Endothelial cell of umbilical vein (primary cell): ENCODE measurements at regions not wholly inside any gene's neighbourhood (a gene's known extent, or its start where the extent isn't known, plus 50 kb on each side); places are given as distances from the start of the nearest gene placed in this dataset.

Source experiments
- BruUV-seq: library from RNA; stranded (reverse); fragments of 400-500 nt; replicated peaks from 2 replicates; lab custom pipeline; 2021; lab: Mats Ljungman, UMichigan
- CTCF ChIA-PET: fragments of 300-600, 350-600 bp; sonication (Branson Sonifier 250); formaldehyde crosslinking; loops from one replicate; lab custom pipeline; 2021; ENCODE audit warnings: antibody characterized with exemption, inconsistent platforms; lab: Charles Lee
- POLR2A ChIA-PET: fragments of 300-600, 350-600 bp; sonication (Branson Sonifier 250); formaldehyde crosslinking; loops from one replicate; lab custom pipeline; 2021; ENCODE audit warnings: antibody characterized with exemption, inconsistent platforms; lab: Charles Lee
- DNase-seq: peaks from one replicate; pipeline ENCODE4 v3.0.0-alpha.2; 2011; ENCODE audit warnings: low read depth, low spot score
- FAIRE-seq: peaks from 2 replicates; lab custom pipeline; 2011; peaks lifted over from hg19 to GRCh38; lab: Jason Lieb, UNC
- H2AFZ ChIP-seq: 2 replicates; pipeline ENCODE4 v1.6.0; 2012; ENCODE audit warnings: low read depth, low read length, control low read depth, inconsistent platforms
- H3K27ac ChIP-seq: 2 replicates; pipeline ENCODE4 v1.5.1; 2011; ENCODE audit warnings: low read depth, mild to moderate bottlenecking, control low read depth, low read length, moderate library complexity; ENCODE audit not compliant: insufficient read depth
- H3K27me3 ChIP-seq, 2 experiments: 2 replicates each; pipeline versions ENCODE4 v1.6.0 to v1.6.1; 2011; ENCODE audit warnings: low read length in 2 of 2, mixed read lengths in 1 of 2; ENCODE audit not compliant: control insufficient read depth in 2 of 2, insufficient read depth in 2 of 2
- H3K36me3 ChIP-seq, 2 experiments: 2 replicates in 1 of 2; 3 replicates in 1 of 2; pipeline ENCODE4 v1.5.1; 2011; ENCODE audit warnings: low read length in 2 of 2, mild to moderate bottlenecking in 1 of 2, moderate library complexity in 1 of 2; ENCODE audit not compliant: control insufficient read depth in 2 of 2, insufficient read depth in 2 of 2; ENCODE audit errors: extremely low read depth in 1 of 2
- H3K4me1 ChIP-seq: 3 replicates; pipeline ENCODE4 v1.5.1; 2011; ENCODE audit warnings: mild to moderate bottlenecking, low read length; ENCODE audit not compliant: control insufficient read depth, insufficient read depth; ENCODE audit errors: extremely low read depth
- H3K4me2 ChIP-seq: 2 replicates; pipeline ENCODE4 v1.6.1; 2011; ENCODE audit warnings: low read length, control low read depth, mixed read lengths; ENCODE audit not compliant: insufficient read depth
- H3K4me3 ChIP-seq, 3 experiments: fragments of 200-600 bp in 1 of 3; sonication (generic), shearing (Covaris generic) in 1 of 3; replicated peaks in 1 of 3; 2 replicates each; pipeline ENCODE4 v1.5.1; 2011 to 2016; ENCODE audit warnings: control low read depth in 3 of 3, low read length in 3 of 3, mild to moderate bottlenecking in 2 of 3, inconsistent platforms in 1 of 3, low read depth in 1 of 3, moderate library complexity in 1 of 3; ENCODE audit not compliant: insufficient read depth in 1 of 3
- H3K79me2 ChIP-seq: 2 replicates; pipeline ENCODE4 v1.6.0; 2012; ENCODE audit warnings: low read length, inconsistent platforms; ENCODE audit not compliant: control insufficient read depth, insufficient read depth
- H3K9ac ChIP-seq: replicated peaks from 2 replicates; pipeline ENCODE3; 2011; ENCODE audit warnings: low read length, control low read depth; ENCODE audit not compliant: insufficient read depth; ENCODE audit errors: extremely low read depth
- H3K9me1 ChIP-seq: replicated peaks from 3 replicates; pipeline ENCODE4 v1.6.0; 2011; ENCODE audit warnings: mild to moderate bottlenecking, low read length; ENCODE audit not compliant: control insufficient read depth, insufficient read depth; ENCODE audit errors: extremely low read depth
- H3K9me3 ChIP-seq: replicated peaks from 2 replicates; pipeline ENCODE4 v1.5.1; 2012; ENCODE audit warnings: low read length, inconsistent platforms; ENCODE audit not compliant: control insufficient read depth, insufficient read depth
- H4K20me1 ChIP-seq: replicated peaks from 2 replicates; pipeline ENCODE3; 2011; ENCODE audit warnings: mild to moderate bottlenecking, low read length; ENCODE audit not compliant: control insufficient read depth, insufficient read depth; ENCODE audit errors: extremely low read depth
- CTCF ChIP-seq, 2 donors: IDR thresholded peaks; 1 replicate in 1 of 2; 2 replicates in 1 of 2; pipeline ENCODE4 v1.5.1; 2011; ENCODE audit warnings: low read length in 2 of 2, mild to moderate bottlenecking in 2 of 2, moderate library complexity in 2 of 2, control low read depth in 1 of 2, inconsistent platforms in 1 of 2, low read depth in 1 of 2; ENCODE audit not compliant: insufficient read depth in 1 of 2; ENCODE audit errors: extremely low read depth in 1 of 2
- EZH2 ChIP-seq: IDR thresholded peaks from 2 replicates; pipeline ENCODE4 v1.6.1; 2012; ENCODE audit warnings: borderline replicate concordance, low read depth, mild to moderate bottlenecking, moderate library complexity, low read length, inconsistent platforms; ENCODE audit not compliant: severe bottlenecking
- FOS ChIP-seq: IDR thresholded peaks from 2 replicates; pipeline ENCODE4 v1.6.1; 2011; ENCODE audit warnings: mild to moderate bottlenecking, low read length, moderate library complexity, borderline replicate concordance; ENCODE audit not compliant: insufficient read depth
- GATA2 ChIP-seq: IDR thresholded peaks from 2 replicates; pipeline ENCODE4 v1.7.0; 2011; ENCODE audit warnings: low read depth, mild to moderate bottlenecking, moderate library complexity, mixed read lengths, low read length; ENCODE audit not compliant: insufficient read length, insufficient read depth
- JUN ChIP-seq: IDR thresholded peaks from 2 replicates; pipeline ENCODE4 v1.6.1; 2011; ENCODE audit warnings: borderline replicate concordance, low read depth; ENCODE audit not compliant: insufficient read length, insufficient read depth
- MAX ChIP-seq: IDR thresholded peaks from 2 replicates; pipeline ENCODE4 v1.6.1; 2011; ENCODE audit not compliant: insufficient read depth, insufficient read length
- MYC ChIP-seq: IDR thresholded peaks from one replicate; pipeline ENCODE4 v1.6.1; 2011; ENCODE audit warnings: mild to moderate bottlenecking, low read depth, low read length
- POLR2A ChIP-seq: IDR thresholded peaks from 2 replicates; pipeline ENCODE4 v1.6.1; 2012; ENCODE audit warnings: low read depth, mild to moderate bottlenecking, control low read depth, low read length
- POLR2AphosphoS5 ChIP-seq: IDR thresholded peaks from 2 replicates; pipeline ENCODE4 v1.6.1; 2012; ENCODE audit warnings: low read depth, mild to moderate bottlenecking, control low read depth, low read length, moderate library complexity; ENCODE audit not compliant: insufficient read depth
- dilution Hi-C: fragments of 300-500 bp; cut with MboI; formaldehyde crosslinking; loops from one replicate; pipeline ENCODE4 v1.15.0; 2019; ENCODE audit warnings: low sequenced_read_pairs; ENCODE audit not compliant: extremely low pct_ligation_motif_present
- intact Hi-C: fragments of 100-400 bp; cut with micrococcal nuclease; formaldehyde crosslinking; loops from one replicate; pipeline ENCODE4 v1.10.0; 2022

- no peak for TF ChIP-seq POLR2A
- TF ChIP-seq EZH2 = no peak
- no peak for TF ChIP-seq JUN
- no peak for TF ChIP-seq POLR2AphosphoS5
- TF ChIP-seq GATA2 = no peak
- Histone ChIP-seq H3K79me2 (no peaks in the 10 kb centered on the region), H3K36me3 (no peaks in the 10 kb centered on the region), H3K9ac (no peak overlapping the region), H4K20me1 (no peaks in the 10 kb centered on the region), H3K9me3 (no peaks in the 10 kb centered on the region), H2AFZ (no peak overlapping the region), H3K4me1 (no peaks in the 10 kb centered on the region), H3K4me3 (no peak overlapping the region), H3K27me3 (no peaks in the 10 kb centered on the region), H3K4me2 (no peak overlapping the region), H3K9me1 (no peaks in the 10 kb centered on the region), H3K27ac (no peak overlapping the region)
- no peak for FAIRE-seq
- intact Hi-C loops (no loop called here), dilution Hi-C loops (no loop called here)
- no TSS peak for BruUV-seq
- ChIA-PET POLR2A (no interaction called here), CTCF (no interaction called here)
- no peak for DNase-seq
Measured at GRCh38 chr10:55348534-55348933, 547.5 kb upstream of the PCDH15 start.

DNA sequence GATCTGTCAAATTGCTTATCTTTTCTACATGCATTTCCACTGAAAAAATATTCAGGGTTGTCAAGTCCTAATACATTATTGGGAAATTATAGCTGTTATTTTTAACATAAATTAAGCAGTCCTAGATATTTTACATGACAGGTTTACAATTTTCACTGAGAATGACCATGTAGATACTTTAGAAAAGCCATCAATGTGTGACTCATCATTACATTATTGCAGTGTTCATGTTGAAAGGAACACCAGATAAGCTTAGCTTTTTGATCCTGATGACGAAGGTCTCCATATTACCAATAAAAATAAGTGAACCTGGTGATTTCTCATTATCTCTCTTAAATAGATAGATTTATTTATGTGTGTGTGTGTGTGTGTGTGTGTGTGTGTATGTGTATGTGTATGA lies 529.5 kb upstream of the PCDH15 start:
- no TSS peak for BruUV-seq
- H3K4me1 ChIP-seq = no peaks in the 10 kb centered on the region
- no peaks in the 10 kb centered on the region for H3K27me3 ChIP-seq
- intact Hi-C loops = no loop called here
- ChIA-PET POLR2A (no interaction called here), CTCF (no interaction called here)
- H2AFZ ChIP-seq = no peak overlapping the region
- no peak overlapping the region for H3K9ac ChIP-seq
- DNase-seq = no peak
- no peaks in the 10 kb centered on the region for H3K79me2 ChIP-seq
- H3K36me3 ChIP-seq = no peaks in the 10 kb centered on the region
- no peak overlapping the region for H3K27ac ChIP-seq
- dilution Hi-C loops = no loop called here
- H3K4me3 ChIP-seq = no peak overlapping the region
- no peak overlapping the region for H3K4me2 ChIP-seq
- H3K9me1 ChIP-seq = no peaks in the 10 kb centered on the region
- H4K20me1 ChIP-seq = no peaks in the 10 kb centered on the region
- FAIRE-seq = no peak
- H3K9me3 ChIP-seq = no peaks in the 10 kb centered on the region
- TF ChIP-seq EZH2 = no peak
- TF ChIP-seq FOS = no peak
- no peak for TF ChIP-seq MYC
- TF ChIP-seq CTCF (IDR thresholded peaks at IDR 0.05; ENCODE audit: extremely low read depth in 1 of 2, insufficient read depth in 1 of 2, low read depth in 1 of 2, low read length in 2 of 2) = no peak
- no peak for TF ChIP-seq GATA2
- no peak for TF ChIP-seq POLR2A
- TF ChIP-seq JUN = no peak
- TF ChIP-seq POLR2AphosphoS5 = no peak
- TF ChIP-seq MAX = no peak
